GM21447 (cell line): ENCODE measurements at regions not wholly inside any gene's neighbourhood (a gene's known extent, or its start where the extent isn't known, plus 50 kb on each side); places are given as distances from the start of the nearest gene placed in this dataset.

Experiments
- ATAC-seq: cut with Tn5 transposase; IDR thresholded peaks from one replicate; pipeline ENCODE4 v1.9.1; 2021; ENCODE audit not compliant: unreplicated experiment

DNA sequence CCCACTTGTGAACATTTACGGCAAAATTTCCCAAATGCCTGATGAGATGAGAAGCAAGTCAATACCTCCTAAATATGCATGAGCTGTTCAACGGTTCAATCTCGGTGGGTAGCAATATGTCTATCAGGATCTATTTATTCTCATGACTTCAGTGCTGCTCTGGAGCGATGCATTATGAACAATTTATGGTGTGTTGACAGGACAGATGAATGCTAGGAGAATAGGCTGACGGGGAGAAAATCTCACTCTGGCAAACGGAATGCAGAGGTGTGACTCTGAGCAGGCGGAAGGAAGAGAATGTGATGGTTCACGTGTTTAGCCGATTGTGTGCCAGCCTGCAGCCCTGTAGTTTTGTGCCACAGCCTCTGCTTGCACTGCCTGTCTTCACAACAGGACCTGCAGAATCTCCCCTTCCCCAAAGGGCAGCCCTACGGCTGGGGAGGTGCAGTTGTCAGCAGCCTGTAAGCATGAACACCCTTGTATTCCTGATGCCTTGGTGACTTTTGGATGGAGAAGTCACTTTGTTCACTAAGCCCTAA, 345.2 kb downstream of the PHKB start:
- ATAC-seq = no peak

DNA sequence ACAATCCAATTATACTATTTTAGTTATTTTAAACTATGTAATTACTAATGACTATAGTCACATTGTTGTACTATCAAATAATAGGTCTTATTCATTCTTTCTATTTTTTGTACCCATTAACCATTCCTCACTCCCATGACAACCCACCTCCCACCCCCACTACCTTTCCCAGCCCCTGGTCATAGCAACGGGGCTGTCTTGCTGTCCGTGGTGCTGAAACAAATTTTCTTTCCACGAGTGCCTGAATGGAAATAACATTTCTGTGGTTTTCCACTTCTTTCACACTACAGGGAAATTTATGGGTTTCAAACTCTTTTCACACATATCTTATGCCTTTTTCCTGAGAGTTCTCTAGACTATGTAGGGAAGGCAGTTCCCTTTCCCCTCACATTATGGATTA, 326.6 kb downstream of the PHKB start:
- no peak for ATAC-seq

DNA sequence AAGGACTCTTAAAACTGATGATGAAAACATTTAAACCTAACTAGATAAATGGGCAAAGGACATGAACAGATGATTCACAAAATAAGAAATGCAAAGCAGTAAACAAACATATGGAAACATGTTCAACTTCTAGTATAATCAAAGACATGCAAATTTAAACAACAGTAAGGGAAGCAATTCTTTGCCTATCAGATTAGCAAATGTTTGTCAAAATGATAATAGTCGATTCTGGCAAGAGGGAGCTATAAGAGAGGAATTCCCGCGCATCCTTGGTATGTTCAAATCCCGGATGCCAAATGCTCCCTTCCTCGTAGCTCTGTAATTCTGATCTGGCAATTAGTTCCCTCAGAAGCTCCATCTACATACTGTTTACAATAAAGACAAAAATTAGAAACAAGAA, 320.5 kb downstream of the PHKB start:
- no peak for ATAC-seq

DNA sequence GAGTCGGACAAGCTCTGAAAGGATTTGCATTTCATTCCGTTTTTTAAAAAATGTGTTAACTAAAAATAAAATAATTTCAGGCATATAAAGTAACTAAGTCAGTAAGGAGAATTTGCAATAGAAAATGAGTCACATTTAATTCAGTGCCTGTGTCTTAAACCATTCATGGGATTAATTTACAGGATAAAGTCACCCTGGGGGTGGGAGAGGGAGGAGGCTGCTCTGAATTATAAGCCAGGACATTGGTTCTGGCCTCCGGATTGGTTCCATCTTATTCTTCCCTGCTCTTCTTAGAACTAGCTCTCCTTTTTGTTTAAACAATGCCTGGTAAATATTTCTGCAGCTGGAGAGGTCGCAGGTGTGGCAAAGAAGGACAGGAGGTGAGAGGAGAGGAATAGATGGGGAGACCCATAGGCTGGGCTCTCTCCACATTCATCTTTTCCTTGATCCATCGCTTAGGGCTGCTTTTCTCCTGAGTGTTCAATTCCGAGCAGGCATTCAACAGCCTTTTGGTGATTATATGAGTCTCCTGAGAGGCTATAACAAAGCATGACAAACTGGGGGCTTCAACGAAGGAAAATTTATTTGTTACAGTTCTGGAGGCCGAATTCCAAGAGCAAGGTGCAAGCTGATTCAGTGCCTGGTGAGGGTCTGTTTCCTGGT, 319.2 kb downstream of the PHKB start:
- no peak for ATAC-seq

DNA sequence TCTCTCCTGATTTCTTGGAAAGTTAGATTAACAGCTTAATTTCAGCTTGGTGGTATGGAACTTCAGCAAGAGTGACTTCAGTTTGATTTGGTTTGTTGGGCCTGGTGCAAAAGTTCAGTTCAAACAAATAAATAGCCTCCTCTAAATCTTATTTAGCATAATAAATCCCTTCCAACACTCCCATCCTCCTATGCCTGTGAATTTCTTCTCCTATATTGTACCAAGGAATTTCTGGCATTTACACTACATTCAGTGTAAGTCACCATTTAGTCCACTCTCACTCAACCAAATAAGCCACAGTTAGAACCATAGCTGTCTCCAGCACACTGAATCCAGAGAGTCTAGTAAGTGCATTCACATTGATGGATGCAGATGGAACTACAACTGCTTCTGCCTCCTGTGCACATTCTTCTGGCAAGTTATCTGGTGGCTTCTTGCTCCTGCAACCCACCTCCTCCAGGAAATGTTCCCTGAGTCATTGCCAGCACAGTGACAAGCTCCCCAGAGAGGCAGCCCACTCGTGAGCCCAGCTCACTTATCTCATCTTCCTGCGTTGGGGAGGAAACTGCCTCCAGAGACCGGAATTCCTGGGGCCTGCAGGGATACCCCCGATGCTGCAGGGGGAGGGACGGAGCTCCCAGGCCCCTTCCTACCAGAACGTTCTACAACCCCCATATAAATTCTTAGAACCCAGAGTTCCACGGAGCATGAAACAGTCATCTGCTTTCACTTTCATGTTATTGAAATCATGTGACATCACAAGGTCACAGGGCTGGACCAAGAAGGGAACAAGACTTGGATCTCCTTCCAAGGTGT, 318.3 kb downstream of the PHKB start:
- ATAC-seq = no peak

DNA sequence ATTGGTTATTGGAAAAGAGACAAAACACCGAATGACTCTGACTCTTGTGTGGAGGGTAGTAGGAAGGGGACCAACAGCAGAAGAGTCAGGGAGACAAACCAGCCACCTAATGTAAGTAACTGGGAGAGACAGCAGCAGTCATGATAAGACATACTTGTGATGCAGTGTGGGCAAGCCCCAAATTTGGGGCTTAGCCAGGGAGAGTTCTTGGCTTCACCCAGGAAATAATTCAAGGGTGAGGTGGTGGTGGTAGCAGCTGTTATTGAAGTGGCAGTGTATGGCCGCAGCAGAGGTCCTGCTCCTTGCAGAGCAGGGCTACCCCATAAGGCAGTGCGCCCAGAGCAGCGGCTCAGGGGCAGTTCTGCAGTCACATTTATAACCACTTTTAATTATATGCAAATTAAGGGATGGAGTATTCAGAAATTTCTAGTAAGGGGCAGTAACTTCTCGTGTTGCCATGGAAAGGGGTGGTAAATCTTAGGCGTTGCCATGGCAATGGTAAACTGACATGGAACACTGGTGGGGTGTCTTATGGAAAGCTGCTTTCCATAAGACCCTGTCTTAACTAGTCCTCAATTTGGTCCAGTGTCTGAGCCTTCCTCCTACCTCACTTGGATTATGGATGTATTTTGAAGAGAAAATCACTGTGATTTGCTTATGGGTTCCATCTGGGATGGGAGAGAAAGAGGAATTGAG, 317.1 kb downstream of the PHKB start:
- ATAC-seq = no peak

DNA sequence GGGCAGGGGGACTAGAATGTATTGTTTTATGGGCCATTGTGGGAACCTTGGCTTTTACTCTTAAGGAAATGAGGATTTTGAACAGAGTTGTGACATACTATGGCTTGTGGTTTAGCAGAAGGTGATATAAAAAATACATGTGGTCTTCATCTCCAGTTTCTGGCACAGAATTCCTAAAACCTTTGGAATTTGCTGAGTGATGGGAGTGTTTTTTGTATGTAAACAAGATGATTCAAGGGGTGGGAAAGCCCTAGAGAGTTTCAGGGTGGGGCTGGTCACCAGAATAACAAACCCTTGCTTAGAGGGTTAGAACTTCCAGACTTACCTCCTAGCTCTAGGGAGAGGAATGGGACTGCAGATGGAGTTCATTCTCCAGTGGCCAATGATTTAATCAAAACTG, 316.1 kb downstream of the PHKB start:
- no peak for ATAC-seq

DNA sequence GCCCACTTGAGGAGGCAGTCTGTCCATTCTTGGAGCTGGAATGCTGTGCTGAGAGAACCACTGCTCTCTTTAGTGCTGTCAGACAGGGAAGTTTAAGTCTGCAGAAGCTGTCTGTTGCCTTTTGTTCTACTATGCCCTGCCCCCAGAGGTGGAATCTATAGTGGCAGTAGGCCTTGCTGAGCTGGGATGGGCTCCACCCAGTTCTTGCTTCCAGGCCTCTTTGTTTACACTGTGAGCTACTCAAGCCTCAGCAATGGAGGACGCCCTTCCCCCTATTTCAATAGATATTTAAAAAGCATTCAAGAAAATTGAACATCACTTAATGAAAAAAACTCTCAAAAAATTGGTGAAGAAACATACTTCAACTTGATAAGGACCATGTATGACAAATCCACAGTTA, 313.5 kb downstream of the PHKB start:
- ATAC-seq = no peak

DNA sequence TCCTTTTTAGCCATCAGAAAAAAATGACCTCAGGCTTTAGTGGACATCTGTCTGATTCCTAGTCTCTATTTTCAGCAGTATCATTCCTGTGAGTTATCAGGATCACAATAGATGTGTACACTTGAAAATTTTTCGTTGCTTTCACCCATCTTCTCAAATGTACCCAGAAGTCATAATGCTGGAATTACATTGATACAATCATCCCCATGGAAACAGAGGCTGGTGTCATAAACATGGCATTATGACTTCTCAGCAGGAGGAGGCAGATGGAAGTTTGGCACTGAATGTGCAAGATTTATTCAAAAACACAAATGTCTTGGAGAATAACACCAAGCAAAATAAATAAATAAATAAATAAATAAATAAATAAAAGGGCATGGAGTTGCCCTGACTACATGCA, 292.5 kb downstream of the PHKB start:
- ATAC-seq = no peak
